DMS 273 (cell line): ENCODE measurements at regions not wholly inside any gene's neighbourhood (a gene's known extent, or its start where the extent isn't known, plus 50 kb on each side); places are given as distances from the start of the nearest gene placed in this dataset.
"Not testable (repeated sequence)": the region's sequence is repeated elsewhere in the genome, so short reads cannot be mapped to it uniquely, and the experiment has no call there.

ENCODE experiments used
- DNase-seq: peaks from one replicate; lab custom pipeline; 2025; ENCODE audit not compliant: unreplicated experiment; lab: John Stamatoyannopoulos, UW

GRCh38 chr2:94737145-94737544, 134.1 kb upstream of the TEKT4 start:
- not testable (repeated sequence) for DNase-seq

- DNase-seq = not testable (repeated sequence)
These were observed 133.4 kb upstream of the TEKT4 start for GRCh38 chr2:94737736-94738342.

GRCh38 chr2:94753466-94753998, 117.7 kb upstream of the TEKT4 start:
- no peak for DNase-seq

- no peak for DNase-seq
These were observed 112.7 kb upstream of the TEKT4 start for GRCh38 chr2:94758546-94758945.

- DNase-seq = peak; percentile 39
These were observed 112.0 kb upstream of the TEKT4 start for GRCh38 chr2:94759211-94759610.

- DNase-seq = no peak
These were observed 108.6 kb upstream of the TEKT4 start for GRCh38 chr2:94762600-94762999.

GRCh38 chr2:94763318-94763717, 107.9 kb upstream of the TEKT4 start:
- no peak for DNase-seq

GRCh38 chr2:94764331-94764730, 106.9 kb upstream of the TEKT4 start:
- not testable (repeated sequence) for DNase-seq

GRCh38 chr2:94767336-94767735, 103.9 kb upstream of the TEKT4 start:
- no peak for DNase-seq

- no peak for DNase-seq
These were observed 101.5 kb upstream of the TEKT4 start for GRCh38 chr2:94769733-94770132.

GRCh38 chr2:94774851-94775250, 96.4 kb upstream of the TEKT4 start:
- no peak for DNase-seq

GRCh38 chr2:94776036-94776435, 95.2 kb upstream of the TEKT4 start:
- DNase-seq = no peak

GRCh38 chr2:94785105-94785504, 86.1 kb upstream of the TEKT4 start:
- not testable (repeated sequence) for DNase-seq

GRCh38 chr2:94786424-94786823, 84.8 kb upstream of the TEKT4 start:
- DNase-seq = not testable (repeated sequence)

- not testable (repeated sequence) for DNase-seq
These were observed 81.1 kb upstream of the TEKT4 start for GRCh38 chr2:94790169-94790568.

GRCh38 chr2:94797235-94797634, 74.0 kb upstream of the TEKT4 start:
- peak; percentile 41 for DNase-seq
